ENCODE measurements at regions not wholly inside any gene's neighbourhood (a gene's known extent, or its start where the extent isn't known, plus 50 kb on each side); places are given as distances from the start of the nearest gene placed in this dataset.
"Not testable (repeated sequence)": the region's sequence is repeated elsewhere in the genome, so short reads cannot be mapped to it uniquely, and the experiment has no call there.

GRCh38 chr6:137395316-137395715 lies 98.9 kb downstream of the OLIG3 start:
- no peak for DNase-seq

GRCh38 chr6:137391061-137391814 lies 103.0 kb downstream of the OLIG3 start:
- no peak for DNase-seq

- DNase-seq = peak; percentile 28
Measured at GRCh38 chr6:137390334-137390733, 103.9 kb downstream of the OLIG3 start.

GRCh38 chr6:137389150-137389704 lies 105.0 kb downstream of the OLIG3 start:
- DNase-seq = no peak

GRCh38 chr6:137387096-137387764 lies 107.0 kb downstream of the OLIG3 start:
- no peak for DNase-seq

- not testable (repeated sequence) for DNase-seq
Measured at GRCh38 chr6:137383287-137383686, 110.9 kb downstream of the OLIG3 start.

- no peak for DNase-seq
Measured at GRCh38 chr6:137378090-137378369, 116.2 kb downstream of the OLIG3 start.

- DNase-seq = no peak
Measured at GRCh38 chr6:137373296-137373695, 120.9 kb downstream of the OLIG3 start.

GRCh38 chr6:137372532-137372931 lies 121.7 kb downstream of the OLIG3 start:
- DNase-seq = no peak

GRCh38 chr6:137371634-137372016 lies 122.6 kb downstream of the OLIG3 start:
- no peak for DNase-seq

GRCh38 chr6:137370871-137371633 lies 123.1 kb downstream of the OLIG3 start:
- no peak for DNase-seq

- DNase-seq = no peak
Measured at GRCh38 chr6:137369136-137369535, 125.1 kb downstream of the OLIG3 start.

GRCh38 chr6:137365707-137366437 lies 128.3 kb downstream of the OLIG3 start:
- no peak for DNase-seq

- no peak for DNase-seq
Measured at GRCh38 chr6:137363805-137364138, 130.4 kb downstream of the OLIG3 start.

- no peak for DNase-seq
Measured at GRCh38 chr6:137362878-137363804, 131.1 kb downstream of the OLIG3 start.

- DNase-seq = no peak
Measured at GRCh38 chr6:137361701-137362100, 132.5 kb downstream of the OLIG3 start.

- DNase-seq = no peak
Measured at GRCh38 chr6:137358273-137358672, 135.9 kb downstream of the OLIG3 start.

GRCh38 chr6:137357948-137358266 lies 136.3 kb downstream of the OLIG3 start:
- no peak for DNase-seq

GRCh38 chr6:137357263-137357947 lies 136.8 kb downstream of the OLIG3 start:
- no peak for DNase-seq

GRCh38 chr6:137353842-137354397 lies 134.7 kb upstream of the IFNGR1 start:
- no peak for DNase-seq

- DNase-seq = no peak
Measured at GRCh38 chr6:137353346-137353745, 134.2 kb upstream of the IFNGR1 start.

All from NCI-H1417 treated with DMSO at 0.1 percent for 48 hours (cell line).